Stimulated activated naive CD8-positive, alpha-beta T cell treated with anti-CD3 and anti-CD28 coated beads, Interleukin-15, Interleukin-2, amounts not matched to agents 100 ng/mL and 50 ng/mL, for 24 hours (primary cell): ENCODE measurements at regions not wholly inside any gene's neighbourhood (a gene's known extent, or its start where the extent isn't known, plus 50 kb on each side); places are given as distances from the start of the nearest gene placed in this dataset.
"Not testable (repeated sequence)": the region's sequence is repeated elsewhere in the genome, so short reads cannot be mapped to it uniquely, and the experiment has no call there.

Source experiments
- H3K27ac Mint-ChIP-seq: one replicate; pipeline ENCODE4 v1.8.0; 2021; ENCODE audit warnings: mild to moderate bottlenecking, mixed read lengths
- H3K27me3 Mint-ChIP-seq: one replicate; pipeline ENCODE4 v1.8.0; 2021; ENCODE audit warnings: mixed read lengths
- H3K36me3 Mint-ChIP-seq: one replicate; pipeline ENCODE4 v1.8.0; 2021; ENCODE audit warnings: low read depth, mixed read lengths
- H3K4me1 Mint-ChIP-seq: one replicate; pipeline ENCODE4 v1.8.0; 2021; ENCODE audit warnings: low read depth, mixed read lengths
- H3K4me3 Mint-ChIP-seq: one replicate; pipeline ENCODE4 v1.8.0; 2021; ENCODE audit warnings: mild to moderate bottlenecking, mixed read lengths
- H3K9me3 Mint-ChIP-seq: one replicate; pipeline ENCODE4 v1.8.0; 2021; ENCODE audit warnings: mixed read lengths

DNA sequence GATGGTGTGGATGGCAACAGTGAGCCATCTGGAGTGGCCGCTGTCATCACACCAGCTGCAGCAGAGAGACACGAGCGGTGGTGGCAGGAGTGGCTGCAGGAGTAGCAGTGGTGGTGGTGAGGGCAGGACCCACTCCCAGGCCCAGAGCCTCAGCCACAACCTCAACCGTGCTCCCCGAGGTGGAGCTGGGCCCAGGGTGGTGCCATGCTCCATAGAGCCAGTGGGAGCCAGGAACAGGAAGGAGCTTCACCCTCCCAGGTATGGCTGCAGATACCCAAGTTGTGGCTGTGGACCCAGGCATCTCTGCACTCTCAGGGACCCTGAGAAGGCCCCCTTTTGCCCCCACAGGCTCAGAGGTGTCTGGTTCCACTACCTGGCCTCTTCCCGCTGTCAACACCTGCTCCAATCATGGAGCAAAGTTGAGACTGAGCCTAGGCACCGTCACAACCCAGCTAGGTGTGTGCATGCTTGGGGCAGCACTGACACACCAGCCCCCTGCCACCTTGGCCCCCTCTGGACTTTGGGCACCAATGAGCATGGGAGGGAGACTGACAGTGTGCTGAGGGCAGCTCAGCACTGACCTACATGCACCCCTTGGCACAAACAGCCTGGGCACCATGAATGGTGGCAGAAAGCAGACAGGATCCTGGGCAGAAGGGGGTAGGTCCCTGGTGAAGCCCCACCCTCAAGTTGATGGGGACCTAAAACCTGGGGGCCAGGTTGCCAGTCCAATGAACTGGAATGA, 188.9 kb downstream of the NDUFA10 start:
- H3K4me3 Mint-ChIP-seq = no peak overlapping the region

GRCh38 chr2:239835056-239835455, 190.1 kb downstream of the NDUFA10 start:
- no peak overlapping the region for H3K4me3 Mint-ChIP-seq
- no peaks in the 10 kb centered on the region for H3K4me1 Mint-ChIP-seq
- peaks cover 4% of the 10 kb centered on the region for H3K9me3 Mint-ChIP-seq
- peaks cover 2% of the 10 kb centered on the region for H3K27me3 Mint-ChIP-seq
- H3K36me3 Mint-ChIP-seq = no peaks in the 10 kb centered on the region
- no peak overlapping the region for H3K27ac Mint-ChIP-seq

More for the DNA sequence above, 188.9 kb downstream of the NDUFA10 start:
- H3K36me3 Mint-ChIP-seq = no peaks in the 10 kb centered on the region
- H3K9me3 Mint-ChIP-seq = peaks cover 4% of the 10 kb centered on the region
- H3K4me1 Mint-ChIP-seq = no peaks in the 10 kb centered on the region
- no peak overlapping the region for H3K27ac Mint-ChIP-seq
- H3K27me3 Mint-ChIP-seq = peaks cover 7% of the 10 kb centered on the region

DNA sequence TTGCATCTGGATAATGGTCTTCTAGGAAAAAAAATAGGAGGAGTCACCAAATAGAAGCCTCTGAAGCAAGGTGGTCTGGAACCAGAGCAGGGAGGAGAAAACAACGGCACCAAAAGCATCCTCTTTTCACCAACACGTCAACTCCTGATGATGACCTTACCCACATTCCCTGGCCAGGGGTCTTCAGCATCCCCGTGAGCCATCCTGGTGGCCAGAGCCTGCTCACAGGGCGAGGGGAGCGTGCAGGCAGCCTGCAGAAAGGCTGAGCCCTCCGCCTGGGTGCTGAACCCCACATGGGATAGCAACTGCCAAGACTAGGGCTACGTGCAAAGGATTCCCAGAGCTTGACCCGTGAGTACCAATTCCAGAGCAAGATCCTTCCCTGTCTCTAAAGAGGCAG, 191.0 kb downstream of the NDUFA10 start:
- Mint-ChIP-seq H3K4me3 (no peak overlapping the region), H3K27ac (no peak overlapping the region), H3K4me1 (no peaks in the 10 kb centered on the region), H3K9me3 (peaks cover 4% of the 10 kb centered on the region), H3K27me3 (no peaks in the 10 kb centered on the region), H3K36me3 (no peaks in the 10 kb centered on the region)

DNA sequence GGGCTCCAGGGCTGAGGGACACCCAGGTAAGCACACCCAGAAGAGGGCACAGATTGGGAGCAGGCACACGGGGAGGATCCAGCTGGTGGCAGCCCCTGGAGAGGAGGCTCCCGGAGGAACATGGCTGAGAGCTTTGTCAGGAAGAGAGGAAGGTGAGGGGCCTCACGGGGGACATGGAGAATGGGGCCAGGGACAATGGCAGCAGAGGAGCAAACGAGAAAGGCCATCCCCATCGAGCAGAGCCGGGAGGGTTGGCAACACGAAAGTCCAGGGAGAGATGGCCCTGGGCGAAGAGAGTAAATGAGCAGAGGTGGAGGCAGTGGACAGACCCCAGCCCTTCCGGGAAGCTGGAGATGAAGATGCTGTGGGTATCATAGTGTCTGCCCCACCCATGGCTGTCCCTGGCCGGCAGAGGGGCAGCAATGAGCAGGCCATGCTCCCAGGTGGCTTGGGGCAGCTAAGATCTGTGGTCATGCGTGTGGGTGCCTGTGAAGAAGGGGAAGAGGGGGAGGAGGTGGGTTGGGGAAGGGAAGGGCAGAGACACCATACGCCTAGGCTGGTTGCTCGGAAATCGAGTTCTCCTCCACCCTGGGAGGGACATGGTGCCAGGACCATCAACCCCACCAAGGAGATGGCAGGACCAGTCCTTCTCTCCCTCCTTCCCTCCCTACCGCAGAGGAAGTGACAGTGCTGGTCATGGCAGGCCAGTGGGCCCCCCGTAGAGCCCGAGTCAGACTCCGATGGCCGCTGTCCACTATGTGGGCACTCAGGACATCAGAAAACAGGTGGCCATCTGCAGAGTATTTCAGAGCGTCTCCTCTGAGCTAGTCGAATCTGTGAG, 191.7 kb downstream of the NDUFA10 start:
- Mint-ChIP-seq H3K36me3 (no peaks in the 10 kb centered on the region), H3K27ac (no peak overlapping the region), H3K27me3 (no peaks in the 10 kb centered on the region), H3K9me3 (peaks cover 4% of the 10 kb centered on the region), H3K4me3 (no peak overlapping the region), H3K4me1 (no peaks in the 10 kb centered on the region)

DNA sequence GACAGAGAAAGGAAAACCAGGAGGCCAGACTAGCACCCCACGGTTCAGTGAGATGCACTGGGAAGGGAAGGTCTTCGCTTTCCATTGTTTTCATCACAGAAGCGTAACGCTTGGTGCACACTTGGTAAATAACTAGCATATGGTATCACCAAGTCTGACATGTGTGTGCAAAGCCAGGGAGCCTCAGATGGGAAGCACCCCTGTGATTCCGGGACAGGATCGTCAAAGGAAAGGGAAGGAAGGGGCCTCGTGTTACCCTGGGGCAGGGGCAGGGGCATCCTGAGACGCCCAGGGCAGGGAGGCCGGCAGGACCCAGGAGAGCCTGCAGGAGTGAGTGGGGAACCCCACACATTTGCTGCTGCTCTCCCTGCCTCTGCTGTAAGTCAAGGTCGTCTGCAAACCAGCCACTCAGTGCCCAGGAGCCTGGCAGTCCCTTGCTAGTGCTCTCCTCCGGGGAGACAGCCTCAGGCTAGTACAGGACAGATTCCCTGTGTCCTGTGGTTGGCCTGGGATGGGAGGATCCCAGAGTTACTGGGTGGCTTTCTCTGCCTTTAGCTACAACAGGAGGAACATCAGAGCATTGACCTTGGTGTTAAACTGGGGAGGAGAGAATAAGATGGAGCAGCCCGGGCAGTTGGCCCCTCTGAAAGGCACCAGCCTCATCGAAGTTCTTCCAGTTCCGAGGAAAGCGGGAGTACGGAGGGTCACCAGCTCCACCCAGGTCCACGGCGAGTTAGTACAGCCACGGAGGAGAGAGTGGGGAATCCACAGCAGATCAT, 192.5 kb downstream of the NDUFA10 start:
- Mint-ChIP-seq H3K36me3 (no peaks in the 10 kb centered on the region), H3K27me3 (no peaks in the 10 kb centered on the region), H3K27ac (no peak overlapping the region), H3K4me1 (no peaks in the 10 kb centered on the region), H3K9me3 (peaks cover 4% of the 10 kb centered on the region), H3K4me3 (no peak overlapping the region)

GRCh38 chr2:239831861-239832489, 193.2 kb downstream of the NDUFA10 start:
- Mint-ChIP-seq H3K27ac (no peak overlapping the region), H3K9me3 (peaks cover 4% of the 10 kb centered on the region), H3K4me3 (no peak overlapping the region), H3K4me1 (no peaks in the 10 kb centered on the region), H3K27me3 (no peaks in the 10 kb centered on the region), H3K36me3 (no peaks in the 10 kb centered on the region)

- no peaks in the 10 kb centered on the region for H3K36me3 Mint-ChIP-seq
- H3K4me1 Mint-ChIP-seq = no peaks in the 10 kb centered on the region
- peaks cover 4% of the 10 kb centered on the region for H3K9me3 Mint-ChIP-seq
- H3K27me3 Mint-ChIP-seq = no peaks in the 10 kb centered on the region
- H3K27ac Mint-ChIP-seq = no peak overlapping the region
- no peak overlapping the region for H3K4me3 Mint-ChIP-seq
These were observed 194.0 kb downstream of the NDUFA10 start for GRCh38 chr2:239831001-239831731.

GRCh38 chr2:239830121-239831000, 194.8 kb downstream of the NDUFA10 start:
- H3K36me3 Mint-ChIP-seq = no peaks in the 10 kb centered on the region
- no peaks in the 10 kb centered on the region for H3K27me3 Mint-ChIP-seq
- H3K4me1 Mint-ChIP-seq = no peaks in the 10 kb centered on the region
- no peaks in the 10 kb centered on the region for H3K9me3 Mint-ChIP-seq
- H3K27ac Mint-ChIP-seq = no peak overlapping the region
- H3K4me3 Mint-ChIP-seq = no peak overlapping the region

DNA sequence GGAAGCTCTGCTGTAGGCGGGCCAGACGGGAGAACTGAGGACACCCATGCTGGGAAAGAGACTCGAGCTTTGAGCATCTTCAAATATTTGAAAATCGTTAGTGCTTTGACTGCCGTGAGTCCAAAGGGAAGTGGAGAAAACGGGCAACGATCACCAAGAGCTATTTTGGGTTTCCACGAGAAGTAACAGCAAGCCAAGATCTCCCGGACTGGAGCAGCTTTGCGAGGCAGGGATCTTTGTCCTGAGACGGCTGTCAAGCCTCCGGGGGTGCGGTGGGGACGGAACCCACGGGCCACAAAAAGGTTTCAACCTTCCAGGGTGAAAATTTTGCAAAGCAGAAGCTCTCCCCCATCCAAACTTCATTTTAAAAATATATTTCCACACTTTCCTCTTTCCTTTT, 195.8 kb downstream of the NDUFA10 start:
- no peaks in the 10 kb centered on the region for H3K4me1 Mint-ChIP-seq
- H3K27me3 Mint-ChIP-seq = no peaks in the 10 kb centered on the region
- H3K36me3 Mint-ChIP-seq = no peaks in the 10 kb centered on the region
- H3K9me3 Mint-ChIP-seq = no peaks in the 10 kb centered on the region
- no peak overlapping the region for H3K27ac Mint-ChIP-seq
- H3K4me3 Mint-ChIP-seq = no peak overlapping the region

- H3K27ac Mint-ChIP-seq, H3K27me3 Mint-ChIP-seq, H3K4me3 Mint-ChIP-seq, H3K9me3 Mint-ChIP-seq, H3K4me1 Mint-ChIP-seq, H3K36me3 Mint-ChIP-seq: not testable (repeated sequence)
These were observed 196.2 kb downstream of the NDUFA10 start for GRCh38 chr2:239828973-239829275.

GRCh38 chr2:239828192-239828972, 196.8 kb downstream of the NDUFA10 start:
- Mint-ChIP-seq H3K36me3 (no peaks in the 10 kb centered on the region), H3K27ac (no peak overlapping the region), H3K27me3 (no peaks in the 10 kb centered on the region), H3K9me3 (no peaks in the 10 kb centered on the region), H3K4me3 (no peak overlapping the region), H3K4me1 (no peaks in the 10 kb centered on the region)

DNA sequence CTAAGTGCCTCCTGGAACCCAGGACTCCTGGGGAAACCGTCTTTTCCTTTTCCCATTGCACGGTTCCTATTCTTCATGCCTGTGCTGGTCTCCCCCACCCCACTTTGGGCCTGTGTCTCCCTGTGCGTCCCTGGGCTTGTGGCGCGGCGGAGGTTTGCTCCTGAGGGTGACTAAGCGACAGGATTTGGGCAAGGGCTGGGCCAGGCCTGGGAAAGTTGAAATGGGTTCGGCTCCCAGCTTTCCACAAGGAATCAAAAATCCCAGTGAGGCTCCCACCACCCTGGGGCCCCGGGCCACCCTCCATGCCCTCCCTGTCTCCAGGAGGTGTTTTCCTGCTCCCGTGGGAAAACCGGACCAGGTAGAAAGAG, 197.6 kb downstream of the NDUFA10 start:
- Mint-ChIP-seq H3K36me3 (no peaks in the 10 kb centered on the region), H3K27ac (no peak overlapping the region), H3K27me3 (no peaks in the 10 kb centered on the region), H3K9me3 (no peaks in the 10 kb centered on the region), H3K4me3 (no peak overlapping the region), H3K4me1 (peaks cover 2% of the 10 kb centered on the region)
